DMS53 treated with DMSO at 0.1 percent for 48 hours (cell line): ENCODE measurements at regions not wholly inside any gene's neighbourhood (a gene's known extent, or its start where the extent isn't known, plus 50 kb on each side); places are given as distances from the start of the nearest gene placed in this dataset.
"Not testable (repeated sequence)": the region's sequence is repeated elsewhere in the genome, so short reads cannot be mapped to it uniquely, and the experiment has no call there.

Experiments used
- DNase-seq: peaks from one replicate; lab custom pipeline; 2025; ENCODE audit not compliant: unreplicated experiment; lab: John Stamatoyannopoulos, UW

GRCh38 chr9:31393240-31393639 is 991.2 kb upstream of the ACO1 start:
- DNase-seq = no peak

DNA sequence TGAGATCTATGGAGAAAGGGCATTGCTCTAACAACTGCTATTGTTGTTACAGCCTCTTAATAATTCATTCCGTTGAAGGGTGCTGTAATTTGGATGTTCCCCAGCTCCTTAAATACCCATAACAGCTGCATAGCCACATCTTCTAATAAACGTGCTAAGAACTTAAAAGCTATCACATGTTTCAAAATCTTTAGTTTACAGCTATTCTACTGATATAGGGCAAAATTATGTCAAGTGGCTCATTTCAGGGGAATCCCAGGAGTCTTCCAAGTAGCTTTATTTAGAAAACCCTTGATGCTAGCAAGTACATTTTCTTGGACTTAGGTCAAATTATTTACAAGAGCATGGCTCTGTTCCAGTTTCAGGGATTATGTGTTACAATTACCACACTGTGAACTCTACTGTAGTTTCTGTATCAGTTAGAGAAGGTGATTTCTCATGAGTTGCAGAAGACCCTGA is 990.4 kb upstream of the ACO1 start:
- DNase-seq = no peak

GRCh38 chr9:31412081-31412480 is 972.4 kb upstream of the ACO1 start:
- no peak for DNase-seq

DNA sequence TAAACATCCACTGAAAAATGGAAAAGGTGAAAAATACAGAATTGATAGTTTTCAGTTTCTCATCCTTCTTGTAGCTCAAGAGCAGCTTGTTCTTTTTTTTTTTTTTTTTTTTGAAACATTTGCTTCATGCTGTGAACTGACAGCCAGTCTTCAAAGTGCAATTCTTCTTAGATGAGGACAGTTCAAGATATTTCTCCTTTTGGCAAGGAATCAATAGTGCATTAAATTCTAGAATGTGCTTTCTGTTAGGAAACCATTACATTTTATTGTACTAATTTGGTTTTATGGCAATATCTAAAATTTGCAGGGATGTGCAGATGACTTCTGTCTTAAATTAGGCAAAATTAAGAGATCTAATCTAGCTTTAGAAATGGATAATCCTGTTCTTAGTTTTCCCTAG is 969.3 kb upstream of the ACO1 start:
- no peak for DNase-seq

GRCh38 chr9:31418419-31418818 is 966.0 kb upstream of the ACO1 start:
- no peak for DNase-seq

DNA sequence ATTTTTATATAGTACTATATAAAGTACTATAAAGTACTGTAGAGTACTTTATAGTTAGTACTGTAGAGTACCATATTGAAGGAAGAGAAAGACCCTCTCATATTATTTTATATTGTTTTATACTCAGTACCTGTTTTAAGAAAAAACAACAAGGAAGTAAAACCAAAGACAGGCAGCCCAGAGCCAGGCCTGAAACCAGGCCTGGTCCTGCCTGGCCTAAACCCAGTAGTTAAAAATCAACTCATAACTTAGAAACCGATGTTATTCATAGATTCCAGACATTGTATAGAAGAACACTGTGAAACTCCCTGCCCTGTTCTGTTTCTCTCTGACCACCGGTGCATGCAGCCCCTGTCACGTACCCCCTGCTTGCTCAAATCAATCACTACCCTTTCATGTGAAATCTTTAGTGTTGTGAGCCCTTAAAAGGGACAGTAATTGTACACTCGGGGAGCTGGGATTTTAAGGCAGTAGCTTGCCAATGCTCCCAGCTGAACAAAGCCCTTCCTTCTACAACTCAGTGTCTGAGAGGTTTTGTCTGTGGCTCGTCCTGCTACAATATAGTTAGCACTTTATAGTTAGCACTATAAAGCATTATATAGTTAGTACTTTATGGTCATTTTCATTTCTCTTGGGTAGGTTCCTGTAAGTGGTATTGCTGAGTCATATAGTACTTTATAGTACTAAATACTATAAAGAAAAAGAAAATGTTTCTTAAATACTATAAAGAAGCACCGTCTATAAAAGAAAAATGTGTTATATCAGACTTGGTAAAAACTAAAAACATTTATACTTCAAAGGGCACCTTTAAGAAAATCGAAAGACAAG is 940.6 kb upstream of the ACO1 start:
- not testable (repeated sequence) for DNase-seq

DNA sequence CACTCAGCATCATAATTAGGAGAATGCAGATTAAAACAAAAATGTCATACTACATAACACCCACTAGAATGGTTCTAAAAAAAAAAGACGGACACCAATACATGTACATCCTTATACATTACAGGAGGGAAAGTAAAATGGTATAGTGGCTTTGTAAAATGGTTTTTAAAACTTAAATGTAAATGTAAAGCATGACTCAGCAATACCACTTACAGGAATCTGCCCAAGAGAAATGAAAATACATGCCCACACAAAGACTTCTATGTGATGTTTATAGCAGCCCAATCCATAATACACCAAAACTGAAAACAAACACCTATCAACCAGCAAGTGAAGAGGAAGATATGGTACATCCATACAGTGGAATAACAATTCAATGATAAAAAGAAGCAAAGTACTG is 939.1 kb upstream of the ACO1 start:
- no peak for DNase-seq

DNA sequence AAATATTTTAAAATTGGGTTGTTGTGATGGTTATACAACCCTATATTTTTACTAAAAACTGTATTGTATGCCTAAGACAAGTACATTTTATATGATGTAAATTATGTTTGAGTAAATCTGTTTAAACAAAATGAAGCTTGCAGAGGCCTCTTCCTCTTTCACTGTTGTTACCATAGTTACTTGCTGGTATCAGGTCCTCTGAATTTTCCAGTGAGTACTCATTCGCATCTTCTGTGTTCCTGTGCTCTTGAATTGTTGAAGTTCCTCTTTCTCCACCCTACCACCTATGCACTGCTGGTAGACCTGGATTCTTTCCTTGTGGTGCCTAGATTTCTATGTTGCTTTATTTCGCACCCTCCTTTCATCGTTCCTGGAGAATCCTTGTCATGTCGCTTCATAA is 938.5 kb upstream of the ACO1 start:
- no peak for DNase-seq

DNA sequence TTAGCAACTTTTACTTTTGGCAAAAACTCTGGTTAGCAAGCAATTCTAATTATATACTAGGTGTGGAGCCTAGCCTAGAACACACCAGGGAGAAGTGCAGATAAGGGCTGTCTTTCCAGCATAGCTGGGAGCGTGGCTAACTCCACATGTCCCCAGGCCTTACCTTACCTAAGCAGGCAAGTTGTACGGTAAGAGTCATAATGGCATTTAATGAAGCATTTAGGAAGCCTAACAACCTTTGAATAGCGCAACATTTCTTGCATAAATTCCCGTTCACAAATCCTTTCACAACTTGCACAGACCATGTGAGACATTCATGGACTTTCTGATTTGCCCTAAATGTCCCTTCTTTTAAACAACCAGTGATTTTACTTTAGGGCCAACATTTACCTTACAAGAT is 917.4 kb upstream of the ACO1 start:
- no peak for DNase-seq

- no peak for DNase-seq
Measured at GRCh38 chr9:31470051-31470450, 914.4 kb upstream of the ACO1 start.

DNA sequence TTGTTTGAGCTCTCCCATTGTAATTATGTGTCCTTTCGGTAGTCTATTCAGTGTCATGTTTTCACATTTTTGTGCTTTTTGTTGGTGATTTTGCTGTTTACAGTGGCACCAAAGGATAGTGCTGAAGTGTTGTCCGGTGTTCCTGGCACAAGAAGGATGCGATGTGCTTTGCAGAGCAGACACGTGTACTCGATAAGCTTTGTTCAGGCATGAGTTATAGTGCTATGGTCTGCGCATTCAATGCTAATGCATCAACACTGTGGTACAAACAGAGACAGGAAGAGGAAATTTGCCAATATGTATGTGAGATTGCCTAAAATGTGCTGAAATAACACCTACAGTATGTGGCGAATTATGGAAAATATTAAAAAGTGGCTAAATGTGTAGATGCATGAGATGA is 913.4 kb upstream of the ACO1 start:
- DNase-seq = no peak

DNA sequence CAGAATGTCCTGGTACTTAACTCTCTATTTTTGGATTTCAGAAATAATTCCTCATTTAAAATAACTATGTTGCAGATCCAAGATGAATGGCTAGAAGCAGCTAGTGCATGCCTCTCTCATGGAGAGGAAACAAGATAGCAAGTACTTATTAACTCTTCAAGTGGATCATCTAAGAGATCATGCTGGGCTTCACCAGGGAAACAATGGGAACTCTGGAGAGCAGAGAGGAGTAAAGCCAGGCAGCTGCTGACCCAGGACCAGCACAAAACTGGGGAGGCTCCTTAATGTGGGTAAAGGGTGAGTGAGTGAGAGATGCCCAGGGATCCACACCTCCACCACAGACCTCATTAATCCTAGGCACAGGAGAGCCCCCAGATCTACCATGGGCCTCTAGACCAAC is 897.8 kb upstream of the ACO1 start:
- DNase-seq = no peak

DNA sequence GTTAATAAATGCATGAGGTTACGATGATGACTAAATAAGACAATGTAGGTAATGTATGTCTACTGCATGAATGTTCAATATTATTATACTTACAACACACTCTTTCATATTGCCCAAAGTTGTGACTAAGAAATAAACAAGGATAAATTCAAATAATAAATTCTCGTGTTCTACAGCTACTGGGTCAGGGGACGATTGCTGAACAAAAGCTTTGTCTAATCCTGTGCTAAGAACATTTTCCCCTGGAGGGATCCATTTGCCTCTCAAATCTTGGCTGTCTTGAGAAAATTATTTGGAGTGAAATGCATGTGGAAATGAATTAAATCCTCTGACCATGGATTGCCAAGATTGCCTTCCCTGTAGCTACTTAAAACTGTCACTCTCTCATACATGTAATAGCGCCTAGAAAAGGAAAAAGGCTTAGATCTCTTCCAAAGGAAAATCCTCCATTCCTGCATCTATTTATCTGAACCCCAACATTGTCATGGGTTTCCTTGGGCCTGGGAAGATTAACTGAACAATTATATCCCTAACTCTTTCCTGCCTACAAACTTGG is 893.8 kb upstream of the ACO1 start:
- no peak for DNase-seq

DNA sequence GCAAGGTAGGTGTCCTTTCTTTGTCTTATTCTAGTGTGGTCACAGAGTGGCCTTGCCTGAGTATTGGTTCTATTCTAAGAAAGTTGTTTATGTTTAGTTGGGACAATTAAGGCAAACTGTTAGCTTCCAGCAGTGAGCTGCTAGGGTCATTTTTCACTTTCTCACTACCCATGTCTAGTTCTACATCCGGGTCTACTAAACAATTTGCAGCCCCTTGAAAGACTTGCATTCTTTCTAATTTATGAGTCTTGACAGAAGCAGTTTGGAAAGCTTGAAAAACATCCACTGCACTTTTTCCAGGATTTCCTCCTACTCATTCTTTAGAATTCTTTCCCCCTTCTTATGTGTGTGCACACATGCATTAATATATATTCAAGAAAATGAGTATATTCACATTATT is 892.2 kb upstream of the ACO1 start:
- DNase-seq = no peak

- DNase-seq = no peak
Measured at GRCh38 chr9:31500422-31500821, 884.0 kb upstream of the ACO1 start.

- DNase-seq = no peak
Measured at GRCh38 chr9:31519011-31519410, 865.4 kb upstream of the ACO1 start.

GRCh38 chr9:31519424-31519823 is 865.0 kb upstream of the ACO1 start:
- no peak for DNase-seq

DNA sequence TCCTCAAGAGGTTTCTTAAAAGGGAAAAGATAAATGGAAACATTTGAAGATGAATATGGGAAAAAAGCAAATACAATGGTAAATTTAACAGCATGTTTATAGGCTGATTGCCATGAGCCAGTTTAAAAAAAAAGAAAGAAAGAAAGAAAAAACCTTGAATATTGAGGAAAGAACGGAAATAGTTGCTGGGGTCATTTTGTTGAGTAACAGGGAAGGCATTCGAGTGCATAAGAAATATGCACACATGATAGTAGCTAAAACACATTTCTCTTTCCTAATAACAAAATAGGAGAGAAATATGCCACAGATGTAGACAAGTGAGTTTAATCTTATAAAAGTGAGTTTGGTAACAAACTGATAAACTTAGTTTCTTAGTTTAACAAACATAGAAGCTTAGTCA is 864.6 kb upstream of the ACO1 start:
- no peak for DNase-seq

GRCh38 chr9:31520301-31521085 is 864.0 kb upstream of the ACO1 start:
- no peak for DNase-seq

DNA sequence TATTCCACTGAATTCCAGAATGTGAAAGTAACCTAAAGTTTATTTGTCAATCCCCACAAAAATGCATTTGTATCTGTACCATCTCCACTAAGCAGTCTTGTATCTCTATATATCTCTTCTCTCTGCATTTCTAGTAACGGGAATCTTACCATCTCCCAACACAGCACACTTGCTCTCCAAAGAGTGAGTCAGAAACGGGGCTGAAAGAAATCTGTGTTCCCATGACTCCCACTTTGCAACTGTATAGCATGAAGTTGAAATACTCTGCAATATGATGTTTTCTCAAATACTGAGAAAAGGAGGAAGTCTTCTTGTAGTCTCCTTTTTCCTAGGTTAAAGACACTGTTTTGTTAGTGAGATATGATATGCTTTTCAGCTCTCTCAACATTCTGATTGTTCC is 848.8 kb upstream of the ACO1 start:
- no peak for DNase-seq

DNA sequence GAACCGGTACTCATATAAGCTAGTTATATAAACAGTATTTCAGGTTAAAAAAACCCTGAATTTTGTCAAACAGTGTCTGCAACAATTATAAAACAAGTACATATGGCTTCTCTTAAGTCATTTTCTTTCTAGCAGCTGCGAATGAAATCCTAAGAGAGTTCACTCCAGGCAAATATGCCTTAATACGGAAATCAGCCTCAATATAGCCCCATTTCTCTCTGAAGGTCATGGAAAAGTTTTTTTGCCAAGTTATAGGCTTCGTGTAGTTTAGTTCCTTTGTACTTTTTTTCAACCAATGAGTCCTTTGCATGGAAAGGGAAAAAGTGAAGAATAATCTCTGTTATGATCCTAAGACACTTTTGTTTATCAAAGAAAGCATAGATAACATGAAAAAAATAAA is 848.0 kb upstream of the ACO1 start:
- no peak for DNase-seq

GRCh38 chr9:31541721-31542281 is 842.6 kb upstream of the ACO1 start:
- no peak for DNase-seq
